ENCODE measurements at regions not wholly inside any gene's neighbourhood (a gene's known extent, or its start where the extent isn't known, plus 50 kb on each side); places are given as distances from the start of the nearest gene placed in this dataset.

- TF ChIP-seq EGR1 (IDR thresholded peaks at IDR 0.05) = no peak
- no peak for TF ChIP-seq TCF12 (IDR thresholded peaks at IDR 0.05; ENCODE audit: low read depth)
- no peak for TF ChIP-seq FOXM1 (IDR thresholded peaks at IDR 0.05; ENCODE audit: borderline replicate concordance, low read depth)
- no peak for TF ChIP-seq CREB1 (IDR thresholded peaks at IDR 0.05; ENCODE audit: low read depth)
- no peak for TF ChIP-seq RAD21 (IDR thresholded peaks at IDR 0.05; ENCODE audit: low read depth)
- no peak for TF ChIP-seq ZBTB7A (IDR thresholded peaks at IDR 0.05; ENCODE audit: low read depth)
- no peak for TF ChIP-seq NFIC (IDR thresholded peaks at IDR 0.05)
- no peak for TF ChIP-seq CEBPB (IDR thresholded peaks at IDR 0.05)
- TF ChIP-seq REST (IDR thresholded peaks at IDR 0.05; ENCODE audit: low read depth) = no peak
- no peak for TF ChIP-seq USF1 (IDR thresholded peaks at IDR 0.05)
- TF ChIP-seq TAF1 (IDR thresholded peaks at IDR 0.05; ENCODE audit: low read depth) = no peak
- no peak for TF ChIP-seq TEAD4 (IDR thresholded peaks at IDR 0.05)
- no peak for TF ChIP-seq YY1 (IDR thresholded peaks at IDR 0.05; ENCODE audit: low read depth)
- no peak for TF ChIP-seq MAX (IDR thresholded peaks at IDR 0.05)
- TF ChIP-seq EP300 (IDR thresholded peaks at IDR 0.05; ENCODE audit: borderline replicate concordance) = no peak
Observed at GRCh38 chr4:122044501-122044900, 92.6 kb upstream of the TRPC3 start.

- no peak for TF ChIP-seq REST (IDR thresholded peaks at IDR 0.05; ENCODE audit: low read depth)
- no peak for TF ChIP-seq EP300 (IDR thresholded peaks at IDR 0.05; ENCODE audit: borderline replicate concordance)
- TF ChIP-seq NFIC (IDR thresholded peaks at IDR 0.05) = no peak
- TF ChIP-seq ZBTB7A (IDR thresholded peaks at IDR 0.05; ENCODE audit: low read depth) = no peak
- no peak for TF ChIP-seq FOXM1 (IDR thresholded peaks at IDR 0.05; ENCODE audit: borderline replicate concordance, low read depth)
- no peak for TF ChIP-seq EGR1 (IDR thresholded peaks at IDR 0.05)
- no peak for TF ChIP-seq TCF12 (IDR thresholded peaks at IDR 0.05; ENCODE audit: low read depth)
- TF ChIP-seq TEAD4 (IDR thresholded peaks at IDR 0.05) = no peak
- no peak for TF ChIP-seq TAF1 (IDR thresholded peaks at IDR 0.05; ENCODE audit: low read depth)
- no peak for TF ChIP-seq YY1 (IDR thresholded peaks at IDR 0.05; ENCODE audit: low read depth)
- no peak for TF ChIP-seq CEBPB (IDR thresholded peaks at IDR 0.05)
- TF ChIP-seq USF1 (IDR thresholded peaks at IDR 0.05) = no peak
- TF ChIP-seq CREB1 (IDR thresholded peaks at IDR 0.05; ENCODE audit: low read depth) = no peak
- TF ChIP-seq RAD21 (IDR thresholded peaks at IDR 0.05; ENCODE audit: low read depth) = no peak
- TF ChIP-seq MAX (IDR thresholded peaks at IDR 0.05) = no peak
Observed at GRCh38 chr4:122041312-122041711, 89.5 kb upstream of the TRPC3 start.

GRCh38 chr4:122038896-122039295 is 87.0 kb upstream of the TRPC3 start:
- TF ChIP-seq CREB1 (IDR thresholded peaks at IDR 0.05; ENCODE audit: low read depth) (no peak), USF1 (IDR thresholded peaks at IDR 0.05) (no peak), YY1 (IDR thresholded peaks at IDR 0.05; ENCODE audit: low read depth) (no peak), REST (IDR thresholded peaks at IDR 0.05; ENCODE audit: low read depth) (no peak), TCF12 (IDR thresholded peaks at IDR 0.05; ENCODE audit: low read depth) (no peak), CEBPB (IDR thresholded peaks at IDR 0.05) (no peak), NFIC (IDR thresholded peaks at IDR 0.05) (peak; percentile 60)

- TF ChIP-seq EP300 (IDR thresholded peaks at IDR 0.05; ENCODE audit: borderline replicate concordance) = no peak
- TF ChIP-seq CEBPB (IDR thresholded peaks at IDR 0.05) = no peak
- TF ChIP-seq CREB1 (IDR thresholded peaks at IDR 0.05; ENCODE audit: low read depth) = no peak
- no peak for TF ChIP-seq FOXM1 (IDR thresholded peaks at IDR 0.05; ENCODE audit: borderline replicate concordance, low read depth)
- no peak for TF ChIP-seq YY1 (IDR thresholded peaks at IDR 0.05; ENCODE audit: low read depth)
- TF ChIP-seq RAD21 (IDR thresholded peaks at IDR 0.05; ENCODE audit: low read depth) = no peak
- TF ChIP-seq TAF1 (IDR thresholded peaks at IDR 0.05; ENCODE audit: low read depth) = no peak
- TF ChIP-seq NFIC (IDR thresholded peaks at IDR 0.05) = no peak
- no peak for TF ChIP-seq TCF12 (IDR thresholded peaks at IDR 0.05; ENCODE audit: low read depth)
- TF ChIP-seq REST (IDR thresholded peaks at IDR 0.05; ENCODE audit: low read depth) = no peak
- TF ChIP-seq ZBTB7A (IDR thresholded peaks at IDR 0.05; ENCODE audit: low read depth) = no peak
- no peak for TF ChIP-seq USF1 (IDR thresholded peaks at IDR 0.05)
- TF ChIP-seq MAX (IDR thresholded peaks at IDR 0.05) = no peak
- no peak for TF ChIP-seq TEAD4 (IDR thresholded peaks at IDR 0.05)
- no peak for TF ChIP-seq EGR1 (IDR thresholded peaks at IDR 0.05)
Observed at GRCh38 chr4:122034619-122035018, 82.8 kb upstream of the TRPC3 start.

Data from Ishikawa (cell line).